Adrenal gland (tissue), 9 donors: ENCODE measurements at regions not wholly inside any gene's neighbourhood (a gene's known extent, or its start where the extent isn't known, plus 50 kb on each side); places are given as distances from the start of the nearest gene placed in this dataset.
"Not testable (repeated sequence)": the region's sequence is repeated elsewhere in the genome, so short reads cannot be mapped to it uniquely, and the experiment has no call there.

Experiments
- DNase-seq, 7 donors: peaks; one replicate each; pipeline ENCODE4 v3.0.0-alpha.2; 2019 to 2020
- H3K27ac ChIP-seq, 5 donors: fragments of 200-600 bp; sonication (generic) in 4 of 5; 1 replicate in 3 of 5; 2 replicates in 2 of 5; pipeline versions ENCODE4 v1.5.1 to v1.8.0; 2016 to 2020; ENCODE audit warnings: mild to moderate bottlenecking in 1 of 5
- H3K27me3 ChIP-seq: fragments of 200-600 bp; 2 replicates; pipeline ENCODE4 v1.8.0; 2021
- H3K36me3 ChIP-seq, 2 donors: fragments of 200-600 bp; replicated peaks in 1 of 2; 1 replicate in 1 of 2; 2 replicates in 1 of 2; pipeline versions ENCODE4 v1.5.1 to v1.8.0; 2018 to 2022
- H3K4me1 ChIP-seq, 2 donors: fragments of 200-600 bp; replicated peaks in 1 of 2; 1 replicate in 1 of 2; 2 replicates in 1 of 2; pipeline versions ENCODE4 v1.5.1 to v1.8.0; 2018 to 2021
- H3K4me3 ChIP-seq, 4 donors: fragments of 200-600 bp; sonication (generic) in 3 of 4; one replicate each; pipeline ENCODE4 v1.5.1; 2016 to 2018
- H3K9me3 ChIP-seq, 3 donors: fragments of 200-600 bp; sonication (generic) in 1 of 3; replicated peaks in 1 of 3; 1 replicate in 2 of 3; 2 replicates in 1 of 3; pipeline versions ENCODE4 v1.5.1 to v1.8.0; 2016 to 2021
- CTCF ChIP-seq, 6 experiments: fragments of 450-650 bp in 4 of 6; fragments of 200-600 bp in 2 of 6; sonication (generic) in 1 of 6; IDR thresholded peaks; 1 replicate in 5 of 6; 2 replicates in 1 of 6; pipeline versions ENCODE4 v1.5.1 to v1.8.0; 2016 to 2021; ENCODE audit warnings: antibody characterized with exemption in 6 of 6, mild to moderate bottlenecking in 2 of 6, moderate library complexity in 1 of 6
- POLR2A ChIP-seq, 2 donors: fragments of 450-650 bp; IDR thresholded peaks; one replicate each; pipeline ENCODE4 v1.6.1; 2017; ENCODE audit warnings: antibody characterized with exemption in 2 of 2, mild to moderate bottlenecking in 2 of 2, moderate library complexity in 1 of 2
- WGBS, 4 donors: extraction: QIAGEN DNeasy Blood & Tissue Kit in 2 of 4; methylation state at CpG; one replicate each; pipeline versions ENCODE4 v1.1.5 to v1.1.7; 2013 to 2017; 5-methylcytosine and 5-hydroxymethylcytosine counted together
- intact Hi-C, 2 donors: fragments of 100-400 bp; cut with DNase I; formaldehyde crosslinking; loops; one replicate each; pipeline versions ENCODE4 v1.14.1 to v1.15.0; 2022 to 2023
- donor health status: healthy with polysubstance abuse.
- donor health status: Bipolar disorder and iron deficiency.
- donor health status: DM: yes; HTN: yes; CAD: no.
- donor health status: DM: no; HTN: no; CAD: no.
- donor health status: DM: no; HTN: no; CAD: no.

GRCh38 chr12:67716817-67717216 is 68.3 kb downstream of the DYRK2 start:
- H3K4me3 ChIP-seq, result no peak overlapping the region
- no peak for TF ChIP-seq CTCF (IDR thresholded peaks at IDR 0.05)
- TF ChIP-seq POLR2A (IDR thresholded peaks at IDR 0.05), result no peak
- 55 to 83% (median 65%) methylated on average over 1 of the region's 1 CpG for WGBS, 4 donors
- DNase-seq, result no peak
- no peaks in the 10 kb centered on the region for H3K9me3 ChIP-seq
- H3K4me1 ChIP-seq, result peaks cover 0 to 7% of the 10 kb centered on the region in 2 donors
- no peak overlapping the region for H3K27ac ChIP-seq
- H3K27me3 ChIP-seq, result no peaks in the 10 kb centered on the region
- intact Hi-C loops, result no loop called here
- H3K36me3 ChIP-seq, result no peaks in the 10 kb centered on the region

GRCh38 chr12:67719303-67719702 is 70.8 kb downstream of the DYRK2 start:
- H3K4me3 ChIP-seq, intact Hi-C loops, H3K27me3 ChIP-seq, H3K36me3 ChIP-seq, H3K9me3 ChIP-seq, H3K27ac ChIP-seq, DNase-seq, H3K4me1 ChIP-seq: not testable (repeated sequence)
- 71 to 98% (median 77%) methylated on average over 1 to 21 of the region's 30 CpGs for WGBS, 4 donors

DNA sequence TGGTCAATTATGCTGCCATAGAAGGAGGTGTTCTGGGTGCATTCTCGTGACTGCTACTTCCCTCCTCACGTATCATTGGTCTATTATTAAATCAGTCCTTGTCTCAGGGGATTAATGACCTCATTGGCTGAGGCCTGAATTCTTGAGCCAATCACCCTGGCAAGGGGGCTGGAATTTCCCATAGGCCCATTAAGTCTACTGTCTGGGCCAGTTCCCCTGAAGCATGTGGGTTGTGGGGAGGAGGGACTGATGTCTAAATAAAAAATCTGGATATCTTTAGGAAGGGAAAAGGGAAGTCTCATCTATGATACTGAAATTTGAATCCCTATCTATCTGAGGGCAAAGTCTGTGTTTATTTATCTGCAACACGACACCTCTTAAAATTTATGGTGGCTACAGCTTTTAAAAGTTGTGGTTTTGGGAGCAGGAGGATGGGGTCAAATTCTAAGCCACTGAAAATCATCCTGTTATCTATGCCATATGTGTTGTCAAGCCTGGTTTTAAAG is 71.9 kb downstream of the DYRK2 start:
- no peak for TF ChIP-seq CTCF (IDR thresholded peaks at IDR 0.05)
- no peak for TF ChIP-seq POLR2A (IDR thresholded peaks at IDR 0.05)
- intact Hi-C loops, result no loop called here
- Histone ChIP-seq H3K36me3 (no peaks in the 10 kb centered on the region), H3K9me3 (no peaks in the 10 kb centered on the region), H3K4me1 (peaks cover 0 to 7% of the 10 kb centered on the region in 2 donors), H3K27ac (no peak overlapping the region), H3K4me3 (no peak overlapping the region), H3K27me3 (no peaks in the 10 kb centered on the region)
- 54 to 60% (median 59%) methylated on average over 3 of the region's 3 CpGs for WGBS, 4 donors
- peak in 1 of 7 donors; percentile 17 for DNase-seq

- Histone ChIP-seq H3K27ac (no peak overlapping the region), H3K9me3 (no peaks in the 10 kb centered on the region), H3K27me3 (no peaks in the 10 kb centered on the region), H3K4me3 (no peak overlapping the region), H3K36me3 (no peaks in the 10 kb centered on the region), H3K4me1 (peaks cover 0 to 7% of the 10 kb centered on the region in 2 donors)
- DNase-seq, result no peak
- WGBS, 4 donors, result 26 to 54% (median 35%) methylated on average over 4 of the region's 4 CpGs
- intact Hi-C loops, result no loop called here
- TF ChIP-seq POLR2A (IDR thresholded peaks at IDR 0.05) (no peak), CTCF (IDR thresholded peaks at IDR 0.05) (no peak)
Observed at GRCh38 chr12:67721248-67721647, 72.7 kb downstream of the DYRK2 start.

DNA sequence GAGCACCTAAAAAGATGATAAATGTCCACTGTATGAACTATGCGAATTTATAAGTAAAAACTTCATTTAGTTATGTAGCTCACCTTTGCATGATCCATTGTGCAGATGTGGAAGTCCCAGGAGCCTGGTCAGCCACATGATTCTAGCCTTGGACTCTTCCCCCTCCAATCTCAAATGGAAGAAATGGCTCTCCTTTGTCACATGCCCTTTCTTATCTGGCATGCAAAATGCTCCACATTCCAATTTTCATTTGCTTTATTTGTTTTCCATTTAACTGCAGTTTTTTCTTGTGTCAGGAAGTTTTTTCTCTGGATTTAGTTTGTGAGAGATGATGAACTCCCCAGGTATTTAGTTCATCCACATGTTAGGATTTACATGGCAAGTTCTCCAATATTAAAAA is 73.8 kb downstream of the DYRK2 start:
- Histone ChIP-seq H3K9me3 (no peaks in the 10 kb centered on the region), H3K27me3 (no peaks in the 10 kb centered on the region), H3K4me3 (no peak overlapping the region), H3K36me3 (no peaks in the 10 kb centered on the region), H3K27ac (no peak overlapping the region), H3K4me1 (peaks cover 0 to 7% of the 10 kb centered on the region in 2 donors)
- intact Hi-C loops, result no loop called here
- TF ChIP-seq POLR2A (IDR thresholded peaks at IDR 0.05) (no peak), CTCF (IDR thresholded peaks at IDR 0.05) (no peak)
- 50 to 93% (median 89%) methylated on average over 1 of the region's 1 CpG for WGBS, 4 donors
- DNase-seq, result no peak
